NCI-H146 (cell line): ENCODE measurements at regions not wholly inside any gene's neighbourhood (a gene's known extent, or its start where the extent isn't known, plus 50 kb on each side); places are given as distances from the start of the nearest gene placed in this dataset.

Source experiments
- DNase-seq: peaks from one replicate; lab custom pipeline; 2025; lab: John Stamatoyannopoulos, UW

- no peak for DNase-seq
These were observed 61.2 kb downstream of the KLF6 start for GRCh38 chr10:3723766-3724165.

DNA sequence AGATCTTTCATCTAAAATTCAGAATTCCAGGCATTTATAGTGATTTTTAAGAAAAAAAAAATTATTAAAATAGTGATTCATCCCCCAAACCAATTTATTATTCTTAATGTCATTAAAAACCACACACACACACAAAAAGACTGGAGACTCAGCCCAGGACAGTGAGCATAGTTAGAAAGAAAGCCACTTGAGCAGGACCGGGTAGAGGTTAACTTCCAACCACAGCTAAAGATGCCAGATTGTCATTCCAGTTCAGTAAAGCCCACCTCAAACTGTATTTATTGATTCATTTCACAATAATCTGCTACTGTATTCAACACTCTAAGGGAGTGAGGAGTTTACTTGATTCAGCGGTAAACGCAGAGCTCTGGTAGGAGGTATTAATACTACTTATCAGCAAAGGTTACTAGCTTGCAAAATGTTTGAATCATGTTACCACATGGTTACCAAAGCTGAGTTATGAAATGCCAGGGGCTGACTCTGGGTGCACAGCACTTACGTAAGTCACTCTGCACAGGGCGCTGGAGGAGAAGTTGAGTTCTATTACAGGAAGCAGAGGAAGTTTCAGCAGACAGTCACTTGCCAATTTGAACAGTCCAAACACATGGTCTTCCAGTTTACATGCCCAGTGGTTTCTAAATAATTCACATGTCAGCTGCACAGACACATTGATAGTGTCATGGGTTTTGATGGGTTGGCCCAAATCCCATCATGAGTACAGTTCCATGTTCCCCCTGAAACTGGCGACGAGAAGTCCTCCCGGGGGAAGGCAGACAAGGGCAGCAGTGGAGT is 64.6 kb downstream of the KLF6 start:
- no peak for DNase-seq

GRCh38 chr10:3719024-3719843 is 65.8 kb downstream of the KLF6 start:
- no peak for DNase-seq

DNA sequence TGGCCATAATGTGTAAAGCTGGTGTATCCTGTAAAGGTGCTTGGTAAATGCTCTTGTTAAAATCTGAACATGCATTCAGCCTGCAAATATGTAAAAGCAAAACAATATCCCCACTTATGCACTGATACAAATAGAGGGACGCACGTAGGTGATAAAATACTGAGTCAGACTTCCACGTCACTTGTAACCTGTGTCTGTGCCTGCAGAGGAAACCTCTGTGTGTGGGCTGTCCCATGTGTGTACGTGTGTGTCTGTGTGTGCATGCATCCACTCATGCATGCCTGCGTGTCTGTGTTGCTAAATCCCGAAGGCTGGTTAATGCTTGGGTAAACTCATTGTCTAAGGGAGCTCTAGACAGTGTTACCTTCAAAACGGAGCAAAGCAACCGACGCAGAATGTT is 68.9 kb downstream of the KLF6 start:
- no peak for DNase-seq

DNA sequence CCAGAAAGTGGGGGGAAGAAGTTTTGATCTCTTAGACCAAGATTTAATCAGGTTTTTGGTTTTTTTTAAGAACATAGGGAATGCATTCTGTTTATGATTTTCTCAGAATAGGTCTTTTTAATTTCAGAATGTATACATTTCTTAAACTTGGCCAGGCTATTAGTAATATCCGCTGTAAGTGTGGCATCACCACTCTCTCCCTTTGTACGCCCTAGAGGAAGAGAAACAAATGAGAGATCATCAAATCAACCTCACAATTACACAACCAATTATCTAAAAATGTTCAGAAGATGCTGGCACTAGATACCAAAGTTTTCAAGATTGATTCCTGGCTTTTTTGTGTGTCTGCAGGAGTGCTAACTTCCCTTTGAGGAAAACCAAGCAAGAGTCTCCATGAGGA is 70.0 kb downstream of the KLF6 start:
- no peak for DNase-seq

GRCh38 chr10:3714531-3714930 is 70.5 kb downstream of the KLF6 start:
- DNase-seq: no peak

- DNase-seq: no peak
These were observed 72.3 kb downstream of the KLF6 start for GRCh38 chr10:3712707-3713106.

- DNase-seq: no peak
These were observed 73.1 kb downstream of the KLF6 start for GRCh38 chr10:3711918-3712317.

DNA sequence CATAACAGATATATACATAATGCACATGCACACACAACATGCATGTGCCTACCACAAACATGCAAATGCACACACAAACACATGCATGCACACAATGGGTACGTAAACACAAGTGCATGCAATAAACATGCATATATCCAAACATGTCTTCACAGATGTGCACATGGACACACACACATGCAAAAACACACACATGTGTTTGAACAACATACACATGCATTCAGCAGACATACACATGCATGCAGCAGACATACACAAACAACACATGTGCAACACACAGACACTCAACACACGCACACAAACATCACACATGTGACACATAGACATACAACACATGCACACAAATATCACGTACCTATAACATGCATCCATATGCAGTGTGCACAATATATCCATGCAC is 74.2 kb downstream of the KLF6 start:
- DNase-seq: no peak

DNA sequence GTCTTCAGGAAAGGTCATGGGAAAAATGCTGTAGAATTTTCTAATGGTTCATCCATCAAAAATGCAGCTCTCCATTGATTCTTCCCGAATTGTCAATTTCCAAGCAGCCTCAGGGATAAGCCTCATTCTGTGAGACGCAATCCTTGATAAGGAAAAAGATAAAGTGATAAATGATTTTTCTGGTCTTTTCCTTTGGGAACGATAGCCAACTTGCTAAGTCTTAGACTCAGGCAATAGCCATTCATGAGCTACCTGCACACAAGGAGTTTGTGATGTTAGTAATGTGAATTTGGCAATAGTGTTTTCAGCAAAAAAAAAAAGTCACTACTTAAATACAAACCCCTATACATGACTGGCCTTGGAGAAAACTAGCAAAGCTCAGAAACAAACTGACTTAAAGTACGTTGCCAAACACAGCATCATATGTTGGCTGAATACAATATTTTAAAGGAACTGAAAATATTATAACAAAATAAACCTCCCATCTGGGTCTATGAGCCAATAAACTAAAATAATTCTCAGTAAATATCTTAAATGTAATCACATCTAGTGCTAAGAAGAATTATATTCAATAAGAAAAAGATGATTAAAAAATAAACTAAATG is 75.5 kb downstream of the KLF6 start:
- DNase-seq: no peak

DNA sequence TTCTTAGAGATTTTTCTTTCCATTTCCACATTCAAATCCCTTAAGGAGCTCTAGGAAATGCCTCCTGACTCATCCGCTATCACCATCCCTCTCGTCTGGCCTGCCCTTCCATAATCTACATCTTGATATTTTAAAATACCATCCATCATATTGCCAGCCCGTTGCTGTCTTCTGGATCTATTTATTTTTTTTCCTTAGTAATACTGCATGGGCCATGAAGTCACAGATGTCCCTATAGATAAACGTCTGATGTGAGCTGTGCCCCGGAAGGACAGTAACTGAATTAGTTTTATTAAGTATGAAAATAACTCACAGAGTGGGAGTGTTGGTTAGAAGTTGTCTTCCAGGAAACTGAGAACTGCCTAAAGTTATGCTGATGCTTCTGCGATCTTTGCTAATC is 76.2 kb downstream of the KLF6 start:
- no peak for DNase-seq

DNA sequence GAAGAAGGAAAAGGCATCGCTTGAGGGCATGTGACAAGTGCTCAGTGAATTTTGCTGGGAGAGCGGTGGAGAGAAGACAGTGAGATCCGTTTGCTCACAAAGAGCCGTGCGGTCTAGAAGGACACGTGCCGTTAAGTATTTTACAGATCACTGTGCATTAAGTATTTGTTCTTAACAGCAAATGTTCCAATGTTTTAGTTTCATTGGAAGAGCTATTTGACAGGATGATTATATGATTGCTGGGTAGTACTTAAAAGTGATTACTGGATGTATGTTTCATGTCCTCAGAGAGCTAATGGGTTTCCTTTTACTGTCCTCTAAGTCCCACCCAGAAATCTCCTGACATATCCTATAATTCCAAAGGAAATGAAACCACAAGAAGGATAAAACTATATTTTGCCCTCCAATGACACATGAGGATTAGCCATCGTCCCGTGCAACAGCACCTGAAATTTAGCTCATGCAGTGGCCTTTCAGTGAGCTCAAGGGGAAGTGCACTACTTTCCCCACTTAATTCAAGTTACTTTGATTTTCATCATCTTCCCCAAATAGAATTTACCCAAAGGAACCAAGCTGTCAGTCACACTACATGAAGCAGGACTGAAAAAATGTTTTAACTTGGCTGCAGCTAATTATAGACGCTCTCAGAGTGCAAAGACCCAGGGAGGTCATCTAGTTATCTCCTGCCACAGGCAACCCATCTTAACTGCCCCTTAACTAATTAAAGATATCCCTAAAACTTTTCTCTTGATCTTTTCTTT is 80.3 kb downstream of the KLF6 start:
- no peak for DNase-seq

- DNase-seq: peak; percentile 75
These were observed 82.4 kb downstream of the KLF6 start for GRCh38 chr10:3702569-3702968.

- peak; percentile 25 for DNase-seq
These were observed 82.9 kb downstream of the KLF6 start for GRCh38 chr10:3702056-3702546.

GRCh38 chr10:3701491-3701890 is 83.5 kb downstream of the KLF6 start:
- no peak for DNase-seq

DNA sequence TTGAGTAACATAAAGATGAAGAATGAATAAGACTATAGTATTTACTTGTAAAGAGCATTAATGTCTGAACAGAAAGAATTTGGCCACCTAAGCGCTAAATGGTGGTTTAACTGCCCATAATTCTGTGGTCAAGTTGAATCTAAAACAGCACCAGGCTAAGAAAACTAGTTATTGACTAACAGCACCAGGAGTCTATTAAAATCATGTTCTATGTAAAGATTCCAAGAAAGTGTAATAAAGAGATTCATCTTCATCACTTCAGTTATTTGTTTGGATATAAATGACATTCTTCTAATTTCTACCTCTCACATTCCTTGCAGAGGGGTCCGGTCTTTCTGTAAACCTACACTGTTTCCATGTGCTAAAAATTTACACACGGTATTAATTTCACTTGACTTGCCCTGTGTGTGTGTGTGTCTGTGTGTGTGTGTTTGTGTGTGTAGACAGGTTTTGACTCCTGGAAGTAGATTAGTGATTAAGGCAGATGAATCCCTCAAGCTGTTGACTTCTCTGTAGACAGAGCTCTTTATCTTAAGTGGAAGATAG is 84.4 kb downstream of the KLF6 start:
- DNase-seq: no peak

- DNase-seq: no peak
These were observed 85.1 kb downstream of the KLF6 start for GRCh38 chr10:3699916-3700315.

DNA sequence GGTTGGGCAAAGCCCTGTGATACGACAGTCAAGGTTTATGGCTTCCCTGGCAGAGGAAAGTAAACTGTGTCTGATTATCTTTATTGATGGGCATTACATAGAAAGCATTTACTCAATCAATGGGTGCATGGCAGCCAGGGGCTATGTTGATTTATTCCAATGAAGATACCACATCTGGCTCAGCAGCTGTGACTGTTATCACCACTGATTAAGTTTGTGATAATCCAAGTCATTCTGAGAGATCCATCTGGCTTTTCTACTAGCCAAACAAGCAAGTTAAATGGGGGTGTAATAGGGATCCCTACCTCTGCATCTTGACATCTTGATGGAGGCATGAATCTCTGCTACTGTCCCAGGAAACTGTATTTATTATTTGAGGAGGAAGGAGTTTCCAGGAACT is 86.7 kb downstream of the KLF6 start:
- no peak for DNase-seq

- DNase-seq: no peak
These were observed 91.3 kb downstream of the KLF6 start for GRCh38 chr10:3693698-3694080.

DNA sequence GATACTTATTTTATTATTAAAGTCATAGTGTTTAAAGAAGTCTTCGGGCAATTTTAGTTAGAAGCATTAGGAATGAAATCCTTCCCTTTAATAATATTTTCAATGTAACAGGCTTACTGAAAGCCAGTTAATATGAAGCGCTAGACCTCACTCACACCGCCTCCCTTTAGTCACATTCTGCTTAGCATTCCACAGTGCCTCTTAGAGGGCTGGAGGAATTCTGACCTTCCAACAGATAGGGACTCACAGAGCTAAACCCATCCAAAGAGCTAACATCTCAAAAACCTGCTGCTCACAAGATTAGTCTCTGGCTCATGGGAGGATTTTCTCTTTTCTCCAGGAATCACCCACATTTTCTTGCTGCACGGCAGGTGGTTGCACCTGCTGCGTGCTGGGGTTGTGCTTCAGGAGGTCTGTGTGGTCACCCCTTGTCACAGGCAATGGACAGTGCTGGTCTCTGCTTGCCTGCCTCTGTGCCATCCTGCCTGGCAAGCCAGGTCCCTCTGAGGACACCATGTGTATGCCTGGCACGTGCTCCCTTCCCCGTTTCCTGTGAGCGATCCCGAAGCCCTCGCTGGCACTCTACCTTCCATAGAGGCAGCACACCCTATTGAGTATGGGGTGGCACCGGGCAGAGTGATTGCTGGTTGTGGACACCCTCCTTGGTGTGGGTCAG is 91.8 kb downstream of the KLF6 start:
- no peak for DNase-seq

DNA sequence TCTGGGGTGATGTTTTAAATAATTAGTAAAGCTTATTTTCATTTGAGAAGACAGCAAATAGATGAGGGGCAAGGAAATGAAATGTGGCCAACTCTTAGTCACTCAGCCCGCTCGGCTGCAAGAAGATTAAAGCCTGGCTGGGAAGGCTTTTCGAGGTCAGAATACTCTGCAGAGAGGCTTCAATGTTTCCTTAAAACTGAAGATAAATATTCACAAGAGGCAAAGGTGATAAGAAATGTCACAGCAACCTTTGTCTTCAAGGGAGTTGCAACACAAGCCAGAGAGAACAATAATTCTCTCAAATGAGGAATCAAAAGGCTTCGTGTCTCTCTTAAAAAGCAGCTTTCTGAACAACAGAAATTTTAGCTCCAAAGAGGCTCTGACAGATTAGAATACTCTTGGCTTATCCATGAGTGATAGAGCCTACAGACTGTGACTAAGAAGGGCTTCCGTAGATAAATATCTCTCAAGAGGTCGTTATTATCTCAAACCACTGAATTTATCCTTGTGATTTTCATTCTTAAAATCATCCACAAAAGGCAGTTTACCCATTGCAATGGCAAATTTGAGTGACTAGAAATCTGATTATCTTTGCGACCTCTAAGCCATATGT is 92.5 kb downstream of the KLF6 start:
- no peak for DNase-seq
